HG03064 (cell line): ENCODE measurements at regions not wholly inside any gene's neighbourhood (a gene's known extent, or its start where the extent isn't known, plus 50 kb on each side); places are given as distances from the start of the nearest gene placed in this dataset.
"Not testable (repeated sequence)": the region's sequence is repeated elsewhere in the genome, so short reads cannot be mapped to it uniquely, and the experiment has no call there.

Experiments used
- ATAC-seq: cut with Tn5 transposase; IDR thresholded peaks from one replicate; pipeline ENCODE4 v1.9.1; 2021; ENCODE audit warnings: low read depth; ENCODE audit not compliant: unreplicated experiment

DNA sequence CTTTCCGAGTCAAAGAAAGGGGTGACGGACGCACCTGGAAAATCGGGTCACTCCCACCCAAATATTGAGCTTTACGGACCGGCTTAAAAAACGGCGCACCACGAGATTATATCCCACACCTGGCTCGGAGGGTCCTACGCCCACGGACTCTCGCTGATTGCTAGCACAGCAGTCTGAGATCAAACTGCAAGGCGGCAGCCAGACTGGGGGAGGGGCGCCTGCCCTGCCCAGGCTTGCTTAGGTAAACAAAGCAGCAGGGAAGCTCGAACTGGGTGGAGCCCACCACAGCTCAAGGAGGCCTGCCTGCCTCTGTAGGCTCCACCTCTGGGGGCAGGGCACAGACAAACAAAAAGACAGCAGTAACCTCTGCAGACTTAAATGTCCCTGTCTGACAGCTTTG is 1416.9 kb downstream of the SLITRK5 start:
- ATAC-seq = not testable (repeated sequence)

DNA sequence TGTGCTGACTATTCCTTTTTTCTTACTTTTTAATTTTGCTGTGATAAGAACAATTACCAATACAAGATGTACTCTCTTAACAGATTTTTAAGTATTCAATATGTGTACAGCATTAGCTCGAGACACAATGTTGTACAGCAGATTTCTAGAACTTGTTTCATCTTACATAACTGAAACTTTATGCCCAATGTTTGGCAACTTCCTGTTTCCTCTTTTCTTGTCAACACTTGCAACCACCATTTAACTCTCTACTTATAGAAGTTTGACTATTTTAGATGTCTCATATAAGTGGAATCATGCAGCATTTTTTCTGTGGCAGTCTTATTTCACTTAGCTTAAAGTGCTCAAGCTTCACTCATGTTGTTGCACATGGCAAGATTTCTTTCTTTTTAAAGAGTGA is 1426.8 kb downstream of the SLITRK5 start:
- ATAC-seq = no peak

GRCh38 chr13:89113744-89114143 is 1442.6 kb downstream of the SLITRK5 start:
- no peak for ATAC-seq

DNA sequence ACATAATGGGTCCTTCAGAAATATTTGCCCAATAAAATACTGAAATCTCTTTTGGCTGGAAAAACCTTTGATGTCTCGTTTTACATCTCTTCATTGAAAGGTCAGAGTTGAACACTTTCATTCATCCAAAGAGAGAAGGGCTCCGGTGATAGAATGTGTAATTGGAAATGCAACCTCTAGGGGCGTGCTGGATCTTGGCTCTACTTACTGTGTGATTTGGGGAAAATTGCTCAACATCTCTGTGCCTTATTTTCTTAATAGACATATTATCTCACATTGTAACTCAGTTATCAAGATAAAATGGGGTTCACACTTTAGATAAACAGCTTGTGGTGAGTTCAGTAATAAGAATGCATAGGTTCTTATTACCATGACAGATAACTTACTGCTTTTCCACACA is 1444.1 kb downstream of the SLITRK5 start:
- no peak for ATAC-seq

- no peak for ATAC-seq
Measured at GRCh38 chr13:89136678-89137077, 1465.5 kb downstream of the SLITRK5 start.

DNA sequence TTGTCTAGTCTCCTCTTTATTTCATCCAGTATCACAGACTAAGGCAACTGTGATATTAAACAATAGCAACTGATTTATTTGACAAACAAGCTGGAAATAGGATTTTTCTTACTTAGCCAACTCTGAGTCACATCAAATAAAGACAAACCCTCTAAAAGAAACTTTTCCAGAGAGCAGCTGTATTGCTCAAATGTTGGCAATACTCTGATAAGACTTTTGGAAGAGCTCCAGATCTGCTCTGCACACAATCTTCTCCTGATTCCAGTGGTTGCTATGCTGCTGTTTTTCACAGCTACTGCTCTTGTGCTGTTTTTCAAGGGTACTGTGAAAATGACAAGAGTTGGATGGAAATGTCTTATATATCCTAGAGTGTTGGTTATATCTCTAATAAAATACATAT is 1479.2 kb downstream of the SLITRK5 start:
- no peak for ATAC-seq

GRCh38 chr13:89153941-89154340 is 1482.8 kb downstream of the SLITRK5 start:
- no peak for ATAC-seq

- no peak for ATAC-seq
Measured at GRCh38 chr13:89163096-89163495, 1491.9 kb downstream of the SLITRK5 start.

GRCh38 chr13:89165685-89166084 is 1494.5 kb downstream of the SLITRK5 start:
- ATAC-seq = no peak

- no peak for ATAC-seq
Measured at GRCh38 chr13:89169951-89170350, 1498.8 kb downstream of the SLITRK5 start.

DNA sequence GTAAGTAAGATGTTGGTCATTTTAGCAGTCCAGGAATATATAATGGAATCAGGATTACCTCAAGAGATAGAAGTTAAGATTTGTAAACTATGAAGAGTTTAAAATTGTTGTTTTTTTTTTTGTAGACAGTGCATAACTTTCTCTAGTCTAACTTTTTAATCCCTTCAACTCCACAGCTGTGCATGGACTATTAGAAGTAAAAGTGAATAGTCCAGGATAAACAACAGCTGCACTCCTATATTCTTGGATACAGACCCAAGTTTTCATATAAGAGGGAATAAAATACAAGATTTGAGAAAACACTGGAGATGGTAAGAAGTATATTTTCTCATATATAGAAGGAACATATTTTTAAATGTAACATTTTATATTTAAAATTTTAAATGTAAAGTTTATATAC is 1509.9 kb downstream of the SLITRK5 start:
- ATAC-seq = no peak

DNA sequence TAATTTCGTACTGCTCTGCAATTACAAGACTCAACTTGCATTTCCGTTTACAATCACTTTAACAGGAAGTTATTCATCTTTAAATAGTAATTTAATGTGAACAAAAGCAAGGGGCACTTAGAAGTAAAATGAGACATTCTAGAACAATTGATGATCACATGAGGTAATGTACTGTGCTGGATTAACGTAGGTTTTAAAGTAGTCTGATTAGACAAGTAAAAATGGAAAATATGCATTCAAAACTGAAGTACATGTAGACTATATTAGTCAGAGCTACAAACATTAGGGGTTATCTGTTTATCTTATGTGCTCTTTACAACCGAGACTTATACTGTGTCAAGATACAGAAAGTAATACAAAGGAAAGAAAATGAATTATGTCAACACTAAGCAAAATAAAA is 1528.0 kb downstream of the SLITRK5 start:
- ATAC-seq = no peak

DNA sequence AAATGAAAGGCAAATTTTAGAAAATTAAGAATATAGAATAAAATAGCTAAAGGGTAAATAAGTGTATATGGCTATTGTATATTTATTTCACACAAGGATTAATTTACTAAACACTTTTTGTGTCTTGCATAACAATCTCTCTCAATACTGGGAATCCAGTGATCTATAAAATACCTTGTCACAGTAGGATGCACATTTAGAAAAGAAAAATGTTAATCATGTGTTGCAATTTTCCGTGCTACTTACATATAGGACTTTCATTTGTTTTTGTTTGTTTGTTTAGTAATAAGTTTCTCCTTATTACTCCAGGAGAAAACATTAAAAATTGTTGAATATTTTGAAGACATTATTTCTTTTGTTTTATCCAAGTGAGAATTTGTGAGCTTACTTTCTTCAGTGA is 1533.3 kb downstream of the SLITRK5 start:
- ATAC-seq = no peak

DNA sequence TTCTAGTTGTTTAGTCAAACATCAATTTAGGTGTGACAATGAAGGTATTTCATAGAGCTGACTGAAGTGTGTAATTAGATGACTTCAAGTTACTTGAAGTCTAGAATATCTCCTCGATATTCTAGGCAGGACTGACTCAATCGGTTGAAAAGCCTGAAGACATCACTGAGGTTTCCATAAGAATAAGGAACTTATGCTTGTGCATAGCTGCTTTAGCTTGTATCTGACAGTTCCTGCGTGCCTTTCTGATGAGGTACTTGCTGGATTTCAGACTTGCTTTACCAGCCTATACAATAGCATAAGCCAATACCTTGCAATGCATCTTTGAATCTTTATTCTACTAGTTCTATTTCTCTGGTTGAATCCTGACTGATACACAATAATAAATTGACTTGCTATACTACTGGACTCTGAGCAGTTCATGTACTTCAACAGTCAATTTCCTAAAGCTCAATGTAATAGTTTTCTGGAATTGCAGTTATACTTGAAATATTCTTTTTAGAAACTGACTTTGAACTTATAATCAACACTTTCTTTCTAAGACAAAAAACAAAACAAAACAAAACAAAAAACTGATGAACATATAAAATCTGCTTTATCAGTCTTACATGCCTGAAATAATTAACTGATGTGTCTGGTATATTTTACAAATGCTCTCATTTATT is 1534.8 kb downstream of the SLITRK5 start:
- no peak for ATAC-seq

DNA sequence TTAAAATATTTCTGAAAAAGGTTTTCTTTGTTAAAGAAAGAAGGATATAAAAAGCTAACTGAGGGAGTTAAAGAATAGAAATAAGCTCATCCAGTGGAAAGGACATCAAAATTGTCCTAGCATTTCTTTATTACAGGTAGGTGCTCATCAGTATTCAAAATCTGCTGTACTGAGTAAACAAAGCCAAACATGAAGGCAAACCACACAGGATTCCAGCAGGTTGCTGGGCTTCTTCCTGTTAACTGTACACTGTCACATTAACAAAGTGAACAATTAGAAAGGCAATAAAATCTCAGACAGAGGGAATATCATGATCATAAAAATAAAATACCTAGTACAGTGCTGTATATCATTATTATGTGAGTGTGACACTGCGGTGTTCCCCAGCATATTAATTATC is 1541.0 kb downstream of the SLITRK5 start:
- no peak for ATAC-seq

- ATAC-seq = no peak
Measured at GRCh38 chr13:89214185-89214584, 1543.0 kb downstream of the SLITRK5 start.

DNA sequence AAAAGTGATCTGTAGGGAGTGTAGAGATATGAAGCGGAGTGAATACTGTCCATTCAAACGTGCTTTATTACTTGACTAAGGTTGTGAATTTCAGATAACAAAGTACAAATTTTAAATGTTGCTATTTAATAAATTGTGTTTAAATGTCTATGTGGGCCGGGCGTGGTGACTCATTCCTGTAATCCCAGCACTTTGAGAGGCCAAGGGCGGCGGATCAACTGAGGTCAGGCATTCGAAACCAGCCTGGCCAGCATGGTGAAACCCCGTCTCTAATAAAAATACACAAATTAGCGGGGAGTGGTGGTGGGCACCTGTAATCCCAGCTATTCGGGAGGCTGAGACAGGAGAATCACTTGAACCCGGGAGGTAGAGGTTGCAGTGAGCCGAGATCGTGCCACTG is 1544.1 kb downstream of the SLITRK5 start:
- not testable (repeated sequence) for ATAC-seq

DNA sequence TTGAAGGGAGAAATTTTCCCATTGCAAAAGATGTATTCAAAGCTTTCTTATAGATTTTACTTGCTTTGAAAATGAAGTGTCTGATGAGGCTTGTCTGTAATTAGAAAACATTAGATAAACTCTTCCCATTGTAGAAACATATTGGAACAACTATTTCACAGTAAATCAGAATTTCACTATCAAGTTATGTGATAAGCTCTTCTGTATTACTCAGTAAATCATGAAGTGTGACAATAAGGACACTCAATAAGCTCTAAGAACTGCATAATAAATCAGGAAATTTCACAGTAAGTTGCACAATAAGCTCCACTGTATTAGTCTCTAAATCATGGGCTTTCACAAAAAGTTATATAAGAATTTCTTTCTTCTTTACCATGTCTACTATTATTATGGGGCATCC is 1546.6 kb downstream of the SLITRK5 start:
- ATAC-seq = no peak

GRCh38 chr13:89221557-89222158 is 1550.5 kb downstream of the SLITRK5 start:
- ATAC-seq = no peak

- no peak for ATAC-seq
Measured at GRCh38 chr13:89227356-89227755, 1556.2 kb downstream of the SLITRK5 start.

DNA sequence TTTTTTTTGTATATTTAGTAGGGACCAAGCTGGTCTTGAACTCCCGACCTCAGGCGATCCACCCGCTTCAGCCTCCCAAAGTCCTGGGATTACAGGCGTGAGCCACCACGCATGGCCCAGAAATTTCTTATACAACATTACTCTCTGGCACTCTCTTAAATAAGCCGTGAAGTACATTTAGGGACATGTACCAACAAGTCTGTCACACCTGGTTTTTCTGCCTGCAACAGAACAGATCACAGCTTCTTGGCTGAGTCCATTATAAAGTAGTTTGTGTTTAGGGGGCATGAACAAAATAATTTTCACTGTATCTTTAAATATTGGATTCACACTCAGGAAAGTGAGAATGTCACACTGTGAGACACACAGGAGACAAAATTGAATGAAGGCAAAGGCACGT is 1567.3 kb downstream of the SLITRK5 start:
- ATAC-seq = no peak

DNA sequence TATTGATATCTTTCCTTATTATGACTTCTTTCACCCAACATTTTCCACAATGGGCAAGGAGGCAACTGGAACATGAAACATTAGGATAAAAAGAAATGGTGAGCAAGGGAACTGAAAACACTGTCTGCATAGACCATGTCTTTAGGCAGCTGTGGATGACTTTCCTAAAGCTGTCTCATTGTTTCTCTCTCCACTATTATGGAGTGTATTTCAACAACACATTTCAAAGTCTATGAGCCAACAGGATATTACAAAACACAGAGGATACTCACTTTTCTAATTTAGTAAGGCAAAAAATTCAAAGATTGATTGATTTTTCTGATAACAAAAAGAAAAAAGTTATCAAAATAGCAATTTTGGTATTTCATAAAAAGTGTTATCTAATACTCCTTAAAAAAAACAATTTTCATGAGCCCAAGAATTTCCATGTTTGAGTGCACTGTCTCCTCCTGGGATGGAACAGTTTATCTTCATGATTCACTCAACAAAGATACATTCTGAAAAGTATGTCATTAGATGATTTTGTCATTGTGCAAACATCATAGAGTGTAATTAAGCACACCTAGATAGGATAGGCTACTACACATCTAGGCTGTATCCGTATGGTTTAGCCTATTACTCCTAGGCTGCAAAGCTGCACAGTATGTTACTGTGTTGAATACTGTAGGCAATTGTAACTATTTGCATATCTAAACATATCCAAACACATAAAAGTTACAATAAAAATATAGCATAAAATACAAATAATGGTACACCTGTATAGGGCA is 1568.4 kb downstream of the SLITRK5 start:
- no peak for ATAC-seq
